ENCODE measurements at regions not wholly inside any gene's neighbourhood (a gene's known extent, or its start where the extent isn't known, plus 50 kb on each side); places are given as distances from the start of the nearest gene placed in this dataset.

DNA sequence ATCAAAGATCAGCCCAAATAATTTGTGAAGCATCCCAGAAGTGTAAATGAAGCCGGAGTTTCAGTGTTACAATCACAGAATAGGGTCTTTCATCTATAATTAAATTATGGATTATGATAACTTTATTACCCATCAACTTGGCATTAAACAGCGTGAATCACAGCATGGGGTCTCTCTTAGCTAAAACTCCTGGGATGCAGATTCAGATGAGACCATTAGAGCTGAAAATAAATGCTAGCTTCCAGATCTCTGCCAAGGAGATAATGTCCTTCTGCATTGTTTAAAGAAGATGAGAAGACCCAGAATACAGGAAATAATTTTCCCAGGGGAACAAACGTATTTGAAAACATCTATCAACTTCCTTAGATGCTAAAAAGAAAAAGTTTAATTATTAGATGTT, 546.0 kb upstream of the PCDH9 start:
- TF ChIP-seq TAF1 (IDR thresholded peaks at IDR 0.05; ENCODE audit: low read depth) (no peak), ZBTB7A (IDR thresholded peaks at IDR 0.05; ENCODE audit: low read depth) (no peak), TEAD4 (IDR thresholded peaks at IDR 0.05) (no peak), RAD21 (IDR thresholded peaks at IDR 0.05; ENCODE audit: low read depth) (no peak), YY1 (IDR thresholded peaks at IDR 0.05; ENCODE audit: low read depth) (no peak), FOXM1 (IDR thresholded peaks at IDR 0.05; ENCODE audit: borderline replicate concordance, low read depth) (no peak), EP300 (IDR thresholded peaks at IDR 0.05; ENCODE audit: borderline replicate concordance) (no peak), EGR1 (IDR thresholded peaks at IDR 0.05) (no peak), REST (IDR thresholded peaks at IDR 0.05; ENCODE audit: low read depth) (no peak), NFIC (IDR thresholded peaks at IDR 0.05) (no peak), CEBPB (IDR thresholded peaks at IDR 0.05) (no peak), CREB1 (IDR thresholded peaks at IDR 0.05; ENCODE audit: low read depth) (no peak), TCF12 (IDR thresholded peaks at IDR 0.05; ENCODE audit: low read depth) (no peak)
- TF ChIP-seq, protein P1, sequence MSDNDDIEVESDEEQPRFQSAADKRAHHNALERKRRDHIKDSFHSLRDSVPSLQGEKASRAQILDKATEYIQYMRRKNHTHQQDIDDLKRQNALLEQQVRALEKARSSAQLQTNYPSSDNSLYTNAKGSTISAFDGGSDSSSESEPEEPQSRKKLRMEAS (IDR thresholded peaks at IDR 0.05) = no peak
- TF ChIP-seq, protein P2, sequence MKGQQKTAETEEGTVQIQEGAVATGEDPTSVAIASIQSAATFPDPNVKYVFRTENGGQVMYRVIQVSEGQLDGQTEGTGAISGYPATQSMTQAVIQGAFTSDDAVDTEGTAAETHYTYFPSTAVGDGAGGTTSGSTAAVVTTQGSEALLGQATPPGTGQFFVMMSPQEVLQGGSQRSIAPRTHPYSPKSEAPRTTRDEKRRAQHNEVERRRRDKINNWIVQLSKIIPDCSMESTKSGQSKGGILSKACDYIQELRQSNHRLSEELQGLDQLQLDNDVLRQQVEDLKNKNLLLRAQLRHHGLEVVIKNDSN (IDR thresholded peaks at IDR 0.05) = no peak

GRCh38 chr13:67775359-67775758, 545.2 kb upstream of the PCDH9 start:
- TF ChIP-seq RAD21 (IDR thresholded peaks at IDR 0.05; ENCODE audit: low read depth) (no peak), ZBTB7A (IDR thresholded peaks at IDR 0.05; ENCODE audit: low read depth) (no peak), EP300 (IDR thresholded peaks at IDR 0.05; ENCODE audit: borderline replicate concordance) (no peak), EGR1 (IDR thresholded peaks at IDR 0.05) (no peak), TCF12 (IDR thresholded peaks at IDR 0.05; ENCODE audit: low read depth) (no peak), FOXM1 (IDR thresholded peaks at IDR 0.05; ENCODE audit: borderline replicate concordance, low read depth) (no peak), NFIC (IDR thresholded peaks at IDR 0.05) (no peak), CEBPB (IDR thresholded peaks at IDR 0.05) (no peak), REST (IDR thresholded peaks at IDR 0.05; ENCODE audit: low read depth) (no peak), CREB1 (IDR thresholded peaks at IDR 0.05; ENCODE audit: low read depth) (no peak), TEAD4 (IDR thresholded peaks at IDR 0.05) (no peak), YY1 (IDR thresholded peaks at IDR 0.05; ENCODE audit: low read depth) (no peak), TAF1 (IDR thresholded peaks at IDR 0.05; ENCODE audit: low read depth) (no peak)
- TF ChIP-seq, protein P2 (IDR thresholded peaks at IDR 0.05) = no peak
- TF ChIP-seq, protein P1 (IDR thresholded peaks at IDR 0.05) = no peak

GRCh38 chr13:67772807-67773453, 542.8 kb upstream of the PCDH9 start:
- TF ChIP-seq YY1 (IDR thresholded peaks at IDR 0.05; ENCODE audit: low read depth) (no peak), EP300 (IDR thresholded peaks at IDR 0.05; ENCODE audit: borderline replicate concordance) (no peak), TEAD4 (IDR thresholded peaks at IDR 0.05) (no peak), CREB1 (IDR thresholded peaks at IDR 0.05; ENCODE audit: low read depth) (no peak), NFIC (IDR thresholded peaks at IDR 0.05) (no peak), TAF1 (IDR thresholded peaks at IDR 0.05; ENCODE audit: low read depth) (no peak), RAD21 (IDR thresholded peaks at IDR 0.05; ENCODE audit: low read depth) (no peak), TCF12 (IDR thresholded peaks at IDR 0.05; ENCODE audit: low read depth) (no peak), EGR1 (IDR thresholded peaks at IDR 0.05) (no peak)
- TF ChIP-seq, protein P2 (IDR thresholded peaks at IDR 0.05) = no peak

GRCh38 chr13:67771106-67771505, 541.0 kb upstream of the PCDH9 start:
- TF ChIP-seq TEAD4 (IDR thresholded peaks at IDR 0.05) (no peak), FOXM1 (IDR thresholded peaks at IDR 0.05; ENCODE audit: borderline replicate concordance, low read depth) (no peak), ZBTB7A (IDR thresholded peaks at IDR 0.05; ENCODE audit: low read depth) (no peak), TAF1 (IDR thresholded peaks at IDR 0.05; ENCODE audit: low read depth) (no peak), REST (IDR thresholded peaks at IDR 0.05; ENCODE audit: low read depth) (no peak), NFIC (IDR thresholded peaks at IDR 0.05) (no peak), TCF12 (IDR thresholded peaks at IDR 0.05; ENCODE audit: low read depth) (no peak), RAD21 (IDR thresholded peaks at IDR 0.05; ENCODE audit: low read depth) (no peak)
- TF ChIP-seq, protein P1 (IDR thresholded peaks at IDR 0.05) = no peak
